HFFc6 (cell line): ENCODE measurements at regions not wholly inside any gene's neighbourhood (a gene's known extent, or its start where the extent isn't known, plus 50 kb on each side); places are given as distances from the start of the nearest gene placed in this dataset.

Source experiments
- DNase-seq: peaks from one replicate; pipeline ENCODE4 v3.0.0-alpha.2; 2018
- H3K27ac Mint-ChIP-seq: 2 replicates; pipeline ENCODE4 v1.8.0; 2020; ENCODE audit warnings: mild to moderate bottlenecking, mixed read lengths
- H3K27me3 Mint-ChIP-seq: 2 replicates; pipeline ENCODE4 v1.8.0; 2021; ENCODE audit warnings: mild to moderate bottlenecking, moderate library complexity, mixed read lengths; ENCODE audit not compliant: insufficient read depth
- H3K36me3 Mint-ChIP-seq: 2 replicates; pipeline ENCODE4 v1.8.0; 2021; ENCODE audit warnings: low read depth, mixed read lengths
- H3K4me1 Mint-ChIP-seq: 2 replicates; pipeline ENCODE4 v1.8.0; 2020; ENCODE audit warnings: low read depth, mixed read lengths
- H3K4me3 Mint-ChIP-seq: 2 replicates; pipeline ENCODE4 v1.8.0; 2020; ENCODE audit warnings: mild to moderate bottlenecking, moderate library complexity, mixed read lengths
- H3K9me3 Mint-ChIP-seq: 2 replicates; pipeline ENCODE4 v1.8.0; 2020; ENCODE audit warnings: mild to moderate bottlenecking, mixed read lengths
- TF ChIP-seq, protein P1 (sequence below): fragments of 200-600 bp; sonication (generic); IDR thresholded peaks from 2 replicates; pipeline ENCODE4 v1.5.0; 2021; ENCODE audit warnings: antibody characterized with exemption, mild to moderate bottlenecking

DNA sequence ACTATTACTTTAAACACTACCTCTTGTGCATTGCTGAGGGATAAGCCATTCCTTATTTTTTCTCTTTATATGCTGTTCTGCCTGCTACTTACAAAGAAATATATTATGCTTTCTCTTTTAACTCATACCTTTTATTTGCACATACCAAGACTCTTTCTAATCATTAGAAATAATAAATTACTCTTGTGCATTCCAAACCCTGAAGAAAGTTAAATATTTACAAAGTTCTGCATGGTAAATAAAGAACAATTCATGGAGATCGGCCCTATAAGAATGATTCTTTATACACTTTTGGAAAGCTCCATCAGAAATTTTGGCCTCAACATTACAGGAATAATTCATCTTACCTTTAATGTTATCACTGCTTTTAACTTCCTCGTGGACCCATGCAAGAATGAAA is 86.7 kb upstream of the PALMD start:
- Mint-ChIP-seq H3K27me3 (no peaks in the 10 kb centered on the region), H3K4me3 (no peak overlapping the region), H3K36me3 (no peaks in the 10 kb centered on the region), H3K4me1 (peaks cover 43% of the 10 kb centered on the region), H3K27ac (no peak overlapping the region), H3K9me3 (no peaks in the 10 kb centered on the region)
- TF ChIP-seq, protein P1, sequence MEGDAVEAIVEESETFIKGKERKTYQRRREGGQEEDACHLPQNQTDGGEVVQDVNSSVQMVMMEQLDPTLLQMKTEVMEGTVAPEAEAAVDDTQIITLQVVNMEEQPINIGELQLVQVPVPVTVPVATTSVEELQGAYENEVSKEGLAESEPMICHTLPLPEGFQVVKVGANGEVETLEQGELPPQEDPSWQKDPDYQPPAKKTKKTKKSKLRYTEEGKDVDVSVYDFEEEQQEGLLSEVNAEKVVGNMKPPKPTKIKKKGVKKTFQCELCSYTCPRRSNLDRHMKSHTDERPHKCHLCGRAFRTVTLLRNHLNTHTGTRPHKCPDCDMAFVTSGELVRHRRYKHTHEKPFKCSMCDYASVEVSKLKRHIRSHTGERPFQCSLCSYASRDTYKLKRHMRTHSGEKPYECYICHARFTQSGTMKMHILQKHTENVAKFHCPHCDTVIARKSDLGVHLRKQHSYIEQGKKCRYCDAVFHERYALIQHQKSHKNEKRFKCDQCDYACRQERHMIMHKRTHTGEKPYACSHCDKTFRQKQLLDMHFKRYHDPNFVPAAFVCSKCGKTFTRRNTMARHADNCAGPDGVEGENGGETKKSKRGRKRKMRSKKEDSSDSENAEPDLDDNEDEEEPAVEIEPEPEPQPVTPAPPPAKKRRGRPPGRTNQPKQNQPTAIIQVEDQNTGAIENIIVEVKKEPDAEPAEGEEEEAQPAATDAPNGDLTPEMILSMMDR = no peak
- DNase-seq = no peak

DNA sequence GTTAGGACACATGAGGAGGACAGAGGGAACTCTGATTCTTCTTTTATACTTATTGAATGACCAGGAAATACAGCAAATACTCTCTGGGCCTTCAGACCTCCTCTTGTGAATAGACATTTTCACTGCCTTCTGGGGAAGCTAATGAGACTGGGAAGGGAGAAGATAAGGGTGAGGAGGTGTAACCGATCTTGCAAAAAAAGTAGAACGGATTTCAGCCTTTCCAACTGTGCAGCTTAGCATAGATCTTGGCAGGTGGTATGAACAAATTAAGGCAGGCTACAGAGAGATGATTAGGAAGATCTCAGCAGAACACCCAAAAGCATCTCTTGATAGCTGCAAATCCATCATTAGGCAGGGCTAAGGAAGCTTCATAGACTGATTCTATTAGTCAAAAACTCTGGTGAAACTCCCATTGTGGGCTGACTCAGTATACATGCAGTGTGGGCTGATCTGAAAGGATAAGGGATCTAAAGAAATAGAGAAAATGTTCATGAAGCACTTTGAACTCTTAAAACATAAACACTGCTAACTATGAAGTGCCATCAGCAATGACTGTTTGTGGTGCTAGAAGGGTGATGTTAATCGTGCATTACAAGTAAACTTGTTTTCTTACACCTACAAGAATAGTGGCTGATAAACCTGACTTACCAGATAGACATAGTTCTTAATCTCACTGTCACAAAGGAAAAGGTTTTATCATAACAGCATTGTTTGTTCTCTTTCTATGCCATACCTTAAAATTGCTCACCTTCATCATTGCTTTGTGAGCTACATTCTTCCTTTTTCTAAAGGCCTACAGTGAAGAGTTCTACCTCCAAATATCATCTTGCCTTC is 85.5 kb upstream of the PALMD start:
- TF ChIP-seq, protein P1 = no peak
- Mint-ChIP-seq H3K4me1 (peaks cover 45% of the 10 kb centered on the region), H3K27ac (no peak overlapping the region), H3K9me3 (no peaks in the 10 kb centered on the region), H3K27me3 (no peaks in the 10 kb centered on the region), H3K4me3 (no peak overlapping the region), H3K36me3 (no peaks in the 10 kb centered on the region)
- no peak for DNase-seq

DNA sequence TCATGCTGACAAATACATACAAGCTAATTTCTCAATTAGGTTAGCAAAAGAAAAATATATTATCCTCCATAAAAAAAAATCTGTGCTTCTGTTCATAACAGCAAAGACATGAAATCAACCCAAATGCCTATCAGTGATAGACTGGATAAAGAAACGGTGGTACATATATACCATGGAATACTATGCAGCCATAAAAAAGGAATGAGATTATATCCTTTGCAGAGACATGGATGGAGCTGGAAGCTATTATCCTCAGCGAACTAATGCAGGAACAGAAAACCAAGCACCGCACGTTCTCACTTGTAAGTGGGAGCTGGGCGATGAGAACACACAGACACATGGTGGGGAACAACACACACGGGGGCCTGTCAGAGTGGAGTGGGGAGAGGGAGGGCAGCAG is 84.0 kb upstream of the PALMD start:
- H3K36me3 Mint-ChIP-seq = no peaks in the 10 kb centered on the region
- H3K4me3 Mint-ChIP-seq = no peak overlapping the region
- H3K4me1 Mint-ChIP-seq = peaks cover 55% of the 10 kb centered on the region
- no peak overlapping the region for H3K27ac Mint-ChIP-seq
- TF ChIP-seq, protein P1 = no peak
- H3K9me3 Mint-ChIP-seq = no peaks in the 10 kb centered on the region
- H3K27me3 Mint-ChIP-seq = peaks cover 1% of the 10 kb centered on the region; the same call in 1 of the 2 replicates
- DNase-seq = no peak

DNA sequence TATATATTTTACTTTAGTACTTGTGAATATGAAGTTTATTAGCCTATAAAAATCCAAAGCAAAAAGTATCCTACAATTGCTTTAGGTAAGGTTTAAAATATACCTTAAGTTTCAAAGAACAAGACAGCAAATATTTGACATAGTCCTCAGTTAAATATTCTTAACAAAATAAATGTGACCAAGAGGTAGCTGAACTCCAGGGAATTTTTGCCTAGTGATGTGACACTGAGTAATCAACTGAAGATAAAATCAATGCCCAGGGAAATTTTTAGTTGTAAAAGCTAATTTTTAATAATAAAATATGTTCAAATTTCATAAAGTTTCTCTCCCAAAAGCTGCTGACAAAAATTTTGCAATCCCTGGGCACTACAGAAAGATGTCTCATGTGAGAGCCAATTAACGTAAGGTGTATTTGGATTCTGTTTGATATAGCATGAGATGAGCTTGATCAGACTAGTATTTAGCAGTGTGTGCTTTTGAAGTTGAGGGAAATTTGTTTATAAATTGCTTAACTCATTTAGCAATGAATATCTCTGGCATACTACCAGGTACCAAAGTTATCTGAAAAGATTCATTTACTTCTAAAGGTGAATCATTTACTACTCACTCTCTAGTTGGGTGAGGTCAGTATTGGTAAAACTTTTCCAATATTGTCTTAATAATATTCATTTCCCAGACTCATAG is 80.2 kb upstream of the PALMD start:
- TF ChIP-seq, protein P1 = no peak
- Mint-ChIP-seq H3K4me1 (peaks cover 27% of the 10 kb centered on the region), H3K27me3 (peaks cover 3% of the 10 kb centered on the region; the same call in 1 of the 2 replicates), H3K4me3 (no peak overlapping the region), H3K9me3 (no peaks in the 10 kb centered on the region), H3K27ac (no peak overlapping the region), H3K36me3 (no peaks in the 10 kb centered on the region)
- DNase-seq = no peak

DNA sequence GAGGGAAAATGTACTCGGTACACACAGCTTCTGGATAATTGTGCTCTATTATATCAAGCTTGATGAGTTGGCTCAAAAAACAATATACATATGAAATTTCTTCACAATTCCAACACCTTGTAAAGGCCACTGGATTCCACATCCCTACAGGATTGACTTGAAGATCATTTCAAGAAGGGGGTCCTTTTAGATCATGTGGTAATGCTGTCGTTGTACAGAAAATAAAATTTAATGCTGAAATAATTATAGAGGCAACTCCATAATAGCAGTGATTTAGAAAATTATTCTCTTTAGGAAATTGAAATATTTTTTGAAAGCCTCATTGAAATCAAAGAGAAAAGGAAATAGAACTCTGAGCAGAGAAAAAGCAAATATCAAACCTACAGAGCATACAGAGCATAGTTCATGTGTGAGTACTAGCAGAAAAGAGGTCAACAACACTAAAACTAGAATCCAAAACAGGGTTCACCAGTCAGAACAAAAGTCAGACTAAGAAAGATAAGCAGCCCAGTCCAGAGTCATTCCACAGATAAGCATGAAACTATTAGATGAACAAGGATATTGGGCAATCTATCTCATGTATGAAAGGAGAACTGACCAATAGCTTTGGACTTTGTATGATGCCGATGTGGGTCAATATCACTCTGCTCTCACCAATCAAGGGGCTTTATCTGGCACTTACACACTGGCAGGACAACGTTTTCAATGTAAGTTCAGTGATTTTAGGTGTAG is 79.5 kb upstream of the PALMD start:
- Mint-ChIP-seq H3K4me1 (peaks cover 27% of the 10 kb centered on the region), H3K9me3 (no peaks in the 10 kb centered on the region), H3K27me3 (peaks cover 3% of the 10 kb centered on the region; the same call in 1 of the 2 replicates), H3K27ac (no peak overlapping the region), H3K36me3 (no peaks in the 10 kb centered on the region), H3K4me3 (no peak overlapping the region)
- TF ChIP-seq, protein P1 = no peak
- DNase-seq = no peak
